HG03095 (cell line): ENCODE measurements at regions not wholly inside any gene's neighbourhood (a gene's known extent, or its start where the extent isn't known, plus 50 kb on each side); places are given as distances from the start of the nearest gene placed in this dataset.

ENCODE experiments used
- ATAC-seq: cut with Tn5 transposase; IDR thresholded peaks from one replicate; pipeline ENCODE4 v1.9.1; 2021; ENCODE audit warnings: moderate library complexity; ENCODE audit not compliant: unreplicated experiment

DNA sequence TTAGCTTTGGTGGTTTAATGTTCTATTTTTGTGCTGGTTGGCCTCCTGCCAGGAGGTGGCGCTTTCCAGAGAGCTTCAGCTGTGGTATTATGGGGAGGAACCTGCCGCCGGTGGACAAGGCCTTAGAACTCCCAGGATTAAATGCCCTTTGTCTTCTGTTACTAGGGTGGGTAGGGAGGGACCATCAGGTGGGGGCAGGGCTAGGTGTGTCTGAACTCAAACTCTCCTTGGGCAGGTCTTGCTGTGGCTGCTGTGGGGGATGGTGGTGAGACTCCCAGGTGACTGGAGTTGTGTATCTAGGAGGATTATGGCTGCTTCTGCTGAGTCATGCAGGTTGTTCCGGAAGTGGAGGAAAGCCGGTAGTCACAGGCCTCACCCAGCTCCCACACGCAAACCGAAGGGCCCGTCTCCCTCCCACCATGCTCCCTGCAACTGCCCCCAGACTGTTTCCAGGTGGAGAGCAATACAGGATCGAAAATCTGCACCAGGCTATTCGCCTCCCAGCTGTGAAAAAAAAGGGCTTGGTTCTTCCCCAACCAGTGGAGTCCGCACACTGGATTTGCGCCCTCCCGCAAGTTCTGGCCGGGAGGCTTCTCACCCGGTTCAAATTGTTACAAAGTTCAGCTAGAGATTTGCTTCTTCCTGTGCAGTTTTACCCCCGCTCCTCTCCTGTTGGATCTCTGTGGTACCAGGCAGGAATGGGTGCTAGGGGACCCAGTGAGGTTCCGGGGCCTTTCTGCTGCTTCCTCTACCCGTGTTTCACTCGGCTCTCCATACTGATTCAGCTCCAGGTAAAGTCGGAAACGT is 220.5 kb downstream of the CENPF start:
- no peak for ATAC-seq

- ATAC-seq, result no peak
These were observed 221.8 kb downstream of the CENPF start for GRCh38 chr1:214824763-214825162.

GRCh38 chr1:214826619-214827018 is 223.6 kb downstream of the CENPF start:
- ATAC-seq, result no peak

DNA sequence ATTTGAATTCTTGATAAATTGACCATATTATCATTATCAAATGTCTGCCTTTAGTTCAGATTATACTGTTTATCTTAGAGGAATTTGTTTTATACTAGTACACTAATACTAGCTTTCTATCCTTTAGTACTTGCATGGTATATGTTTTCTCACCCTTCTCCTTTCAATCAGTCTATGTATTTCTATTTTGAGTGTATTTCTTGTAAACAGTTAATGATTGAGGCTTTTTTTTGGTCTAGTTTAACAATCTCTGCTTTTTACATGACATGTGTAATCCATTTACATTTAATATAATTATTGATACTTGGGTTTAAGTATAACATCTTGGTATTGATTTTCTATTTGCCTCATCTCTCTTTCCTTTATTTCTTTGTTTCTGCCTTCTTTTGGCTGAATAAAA is 224.9 kb downstream of the CENPF start:
- ATAC-seq, result no peak

DNA sequence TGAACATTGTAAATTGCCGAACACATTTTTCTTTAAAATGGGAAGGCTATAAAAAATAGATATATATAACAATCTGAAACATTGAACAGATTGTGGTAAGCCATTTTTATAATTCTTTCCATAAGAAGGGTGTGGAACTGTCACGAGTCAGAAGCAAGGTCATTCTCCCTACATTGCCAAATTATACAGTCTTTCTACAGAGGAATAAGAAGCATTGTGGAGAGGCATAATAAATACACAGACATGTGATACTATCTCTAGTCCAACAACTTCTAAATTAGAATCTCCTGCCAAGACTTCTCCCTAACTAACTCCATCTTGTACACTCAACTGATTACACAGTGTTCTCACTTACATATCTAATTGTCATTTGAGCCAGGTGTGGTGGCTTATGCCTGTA is 227.9 kb downstream of the CENPF start:
- ATAC-seq, result no peak

- ATAC-seq, result no peak
These were observed 229.0 kb downstream of the CENPF start for GRCh38 chr1:214831956-214832355.

DNA sequence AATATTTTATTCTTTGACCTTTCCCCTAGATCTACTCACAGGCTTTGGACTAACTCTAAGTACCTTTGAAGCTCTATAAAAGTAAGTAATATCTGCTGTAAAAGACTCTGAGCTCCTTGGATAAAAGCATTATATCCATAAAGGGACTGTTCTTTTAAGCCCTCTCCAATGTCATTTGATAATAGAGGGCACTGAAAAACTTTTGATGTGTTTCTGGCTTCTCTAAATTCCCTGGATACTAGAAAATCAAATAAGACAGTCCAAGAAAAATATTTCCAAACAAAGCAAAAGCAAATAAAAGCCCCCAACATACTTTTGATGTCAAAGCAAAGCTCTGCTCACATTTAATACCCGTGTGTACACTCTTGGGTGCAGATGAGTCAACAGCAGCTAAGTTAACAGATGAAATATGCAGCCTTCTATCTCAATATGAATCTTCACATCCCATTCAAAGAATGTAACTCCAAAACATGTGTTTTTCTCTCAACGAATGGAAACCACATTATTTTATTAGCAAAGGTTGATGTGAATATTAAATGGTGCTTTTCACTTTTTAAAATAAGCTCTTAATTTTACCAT is 230.3 kb downstream of the CENPF start:
- no peak for ATAC-seq

DNA sequence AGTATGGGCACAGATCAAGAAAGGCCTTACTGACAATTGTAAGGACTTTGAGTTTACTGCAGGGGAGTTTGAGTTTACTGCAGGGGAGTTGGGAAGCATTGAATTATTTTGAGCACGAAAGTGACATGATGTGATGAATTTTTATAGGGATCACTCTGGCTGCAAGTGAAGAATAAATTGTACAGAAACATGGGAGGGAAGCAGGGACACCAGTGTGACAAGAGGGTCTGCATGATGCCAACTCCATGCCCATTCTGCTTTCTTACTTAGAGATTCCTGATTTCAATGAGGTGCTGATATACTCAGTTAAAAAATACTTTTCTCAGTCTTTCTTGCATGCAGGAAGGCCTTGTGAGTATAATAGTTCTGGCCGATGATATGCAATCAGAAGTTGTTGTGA is 234.4 kb downstream of the CENPF start:
- ATAC-seq, result no peak

DNA sequence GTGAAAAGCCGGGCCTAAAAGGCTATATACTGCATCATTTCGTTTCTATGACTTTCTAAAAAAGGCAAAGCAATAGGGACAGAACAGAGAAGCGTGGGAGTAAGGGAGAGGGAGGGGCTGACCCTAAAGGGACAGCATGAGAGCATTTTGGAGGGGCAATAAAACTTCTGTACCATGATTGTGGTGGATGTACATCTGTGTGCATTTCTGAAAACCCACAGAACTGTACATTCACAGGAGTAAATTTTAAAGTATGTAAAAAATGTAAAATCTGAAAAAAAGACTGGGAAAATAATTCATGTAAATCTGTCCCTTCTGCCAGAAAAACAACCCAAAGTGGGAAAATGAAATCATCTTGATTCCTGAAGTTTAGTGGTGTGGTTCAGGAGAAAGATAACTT is 235.4 kb downstream of the CENPF start:
- ATAC-seq, result no peak

- ATAC-seq, result no peak
These were observed 237.4 kb downstream of the CENPF start for GRCh38 chr1:214840356-214840755.

GRCh38 chr1:214842856-214843255 is 239.7 kb upstream of the KCNK2 start:
- ATAC-seq, result no peak

DNA sequence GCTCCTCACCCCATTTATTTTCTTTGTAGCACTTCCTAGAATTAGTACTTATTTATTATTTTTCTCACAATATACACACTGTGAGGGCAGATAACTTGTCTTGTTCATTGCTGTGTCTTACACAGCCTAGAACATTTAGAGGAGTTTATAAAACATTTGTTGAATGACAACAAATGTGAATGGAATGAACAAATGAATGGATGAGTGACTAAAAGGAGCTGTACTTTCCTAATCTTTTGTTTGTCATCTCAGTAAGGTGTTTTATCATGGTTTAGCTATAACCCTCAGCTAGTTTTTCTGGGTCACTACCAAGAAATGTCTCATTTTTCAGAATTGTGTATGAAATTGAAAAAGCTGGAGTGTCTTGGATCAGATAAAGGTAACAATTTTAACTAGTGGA is 239.3 kb upstream of the KCNK2 start:
- ATAC-seq, result no peak

- ATAC-seq, result no peak
These were observed 238.2 kb upstream of the KCNK2 start for GRCh38 chr1:214844319-214844718.

DNA sequence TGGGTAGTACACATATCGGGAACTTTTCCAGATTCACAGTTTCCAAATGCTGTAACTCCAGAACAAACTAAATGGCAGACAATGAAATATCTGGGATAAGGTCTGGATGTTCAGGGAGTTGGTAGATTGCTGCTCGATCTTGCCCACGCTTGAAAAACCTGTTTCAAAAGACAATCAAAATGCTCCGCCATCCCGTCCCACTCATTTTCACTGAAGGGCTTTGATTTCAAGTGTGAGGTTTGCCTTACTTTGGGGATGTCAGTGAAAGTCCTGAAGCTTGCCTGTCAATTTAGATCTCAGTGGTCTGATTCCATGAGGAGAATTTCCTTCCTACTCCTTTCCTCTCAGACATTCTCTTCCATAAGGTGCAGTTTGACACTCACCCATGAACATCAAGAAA is 236.3 kb upstream of the KCNK2 start:
- no peak for ATAC-seq

GRCh38 chr1:214847071-214847810 is 235.3 kb upstream of the KCNK2 start:
- ATAC-seq, result no peak

DNA sequence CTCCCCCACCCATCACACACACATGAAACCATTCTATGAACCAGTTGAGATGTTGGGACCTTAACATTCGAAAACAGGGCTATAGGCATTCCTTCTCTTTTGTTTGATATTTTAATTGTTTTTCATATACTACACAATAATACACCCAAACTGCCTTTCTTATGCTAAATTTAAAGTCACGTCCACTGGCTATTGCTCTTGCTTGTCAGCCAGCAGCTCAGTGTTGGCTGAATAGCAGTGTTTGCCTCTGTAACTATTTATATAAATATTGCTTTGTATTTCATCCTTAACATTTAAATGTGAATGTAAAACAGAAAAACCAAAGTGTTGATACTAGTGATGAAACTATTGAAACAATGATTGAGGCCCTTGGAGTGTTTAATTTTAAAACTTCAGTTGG is 234.4 kb upstream of the KCNK2 start:
- ATAC-seq, result no peak

DNA sequence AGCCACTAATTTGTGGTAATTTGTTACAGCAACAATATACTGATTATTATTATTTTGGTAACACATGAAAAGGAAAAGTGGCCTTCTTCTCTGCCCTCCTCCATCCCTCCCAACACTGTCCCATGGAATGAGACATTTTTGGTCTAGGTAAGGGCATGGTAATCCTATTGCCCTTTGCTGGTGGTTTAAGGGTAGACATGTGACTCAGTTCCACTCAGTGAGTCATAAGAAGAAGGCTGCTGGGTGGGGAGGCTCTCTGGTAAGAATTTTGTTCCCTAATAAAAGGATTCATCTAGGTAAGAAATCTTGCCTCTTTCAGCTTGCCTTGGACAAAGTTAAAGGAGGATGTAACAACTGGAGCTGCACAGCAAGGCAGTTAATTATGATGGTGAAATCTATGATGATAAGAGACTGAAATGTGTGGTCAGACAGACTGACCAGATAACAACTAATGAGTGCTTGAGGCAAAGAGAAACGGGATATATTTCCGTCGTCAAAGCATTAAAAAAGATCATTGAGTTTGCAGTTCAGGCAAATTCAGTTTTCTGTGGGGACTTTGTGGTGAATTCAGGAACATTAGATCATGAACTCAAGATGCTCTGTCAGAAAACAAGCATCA is 232.0 kb upstream of the KCNK2 start:
- ATAC-seq, result no peak

DNA sequence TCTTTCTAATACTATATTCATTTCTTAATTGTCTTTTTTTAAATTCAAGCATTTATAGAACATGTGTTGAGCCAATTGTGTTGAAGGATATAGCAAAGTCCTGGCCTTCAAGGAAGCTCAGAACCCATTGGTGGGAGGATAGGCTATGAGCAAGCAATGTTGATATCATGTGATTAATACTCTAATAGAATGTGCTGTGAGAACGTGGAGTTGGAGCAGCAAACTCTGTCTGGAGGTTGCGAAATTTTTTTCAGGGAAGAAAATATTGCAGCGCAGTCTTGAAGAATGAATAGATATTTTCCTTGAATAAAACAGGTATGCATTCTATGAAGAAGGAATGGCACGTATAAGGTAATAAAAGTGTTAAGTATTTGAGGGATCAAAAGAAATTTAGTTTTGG is 229.2 kb upstream of the KCNK2 start:
- ATAC-seq, result no peak

DNA sequence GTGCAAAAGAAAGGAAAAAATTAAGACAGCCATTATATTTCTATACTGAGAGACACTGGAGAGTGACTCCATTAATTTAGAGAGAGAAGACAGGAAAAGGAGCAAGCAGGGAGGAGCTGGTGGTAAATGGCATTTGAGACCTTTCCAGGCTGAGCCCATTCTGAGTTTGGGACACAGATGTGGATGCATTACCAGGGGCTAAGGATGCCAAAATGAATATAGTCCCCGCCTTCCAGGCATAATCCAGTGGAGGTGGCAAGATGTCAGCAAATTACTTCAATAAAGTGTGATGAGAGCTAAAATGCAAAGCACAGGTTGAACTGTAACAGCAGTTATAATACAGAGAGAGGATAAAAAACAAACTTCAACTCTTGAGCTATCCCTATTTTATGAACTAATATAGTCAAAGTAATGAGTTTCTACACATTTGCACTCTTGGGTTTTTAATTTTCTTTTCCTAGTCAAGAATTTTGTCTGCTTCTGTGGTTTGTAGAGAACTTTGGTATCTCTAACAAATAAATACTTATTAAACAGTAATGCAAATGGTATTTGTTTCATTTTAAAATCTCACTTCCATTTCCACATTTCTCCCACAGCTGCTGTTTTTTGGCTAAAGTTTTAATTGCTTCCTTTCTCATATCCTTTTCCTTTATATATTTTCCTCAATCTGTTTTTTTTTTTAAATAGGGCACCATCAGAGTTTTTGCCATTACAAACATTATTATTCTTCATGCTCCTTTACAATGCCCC is 228.2 kb upstream of the KCNK2 start:
- ATAC-seq, result no peak

DNA sequence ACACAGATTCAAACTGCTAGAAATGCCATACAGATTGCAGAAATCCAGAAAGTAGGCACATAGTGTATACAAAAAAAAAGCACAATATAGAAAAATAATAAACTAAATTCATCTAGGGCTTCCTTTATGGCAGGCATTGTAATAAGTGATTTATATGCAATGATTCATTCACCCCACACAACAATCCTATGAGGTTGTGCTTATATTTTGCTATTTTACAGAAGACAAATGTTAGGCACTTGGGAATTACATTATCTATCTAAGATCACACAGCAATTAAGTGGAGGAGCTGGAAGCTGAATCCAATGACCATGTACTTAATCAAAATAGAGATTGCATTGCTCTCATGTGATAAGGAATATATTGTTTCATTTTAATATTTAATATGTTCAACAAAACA is 225.7 kb upstream of the KCNK2 start:
- ATAC-seq, result no peak

DNA sequence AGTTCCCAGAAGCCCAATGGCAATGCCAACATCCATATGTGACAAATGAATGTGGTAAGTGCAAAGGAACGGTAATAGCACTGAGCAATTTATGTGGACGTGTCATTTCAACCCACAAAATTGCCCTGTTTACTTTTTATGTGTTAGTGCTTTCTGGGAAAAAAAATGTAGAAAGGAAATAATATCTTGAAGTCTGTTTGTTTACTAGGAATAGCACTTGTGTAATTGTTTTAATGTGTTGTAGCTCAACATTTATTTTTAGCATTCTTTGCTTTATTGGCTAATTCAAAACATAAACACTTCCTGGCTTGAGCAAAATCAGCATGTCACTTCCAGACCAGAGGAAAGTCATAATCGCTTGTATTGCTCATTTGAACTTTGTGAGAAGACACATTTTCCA is 224.8 kb upstream of the KCNK2 start:
- no peak for ATAC-seq
